WERI-Rb-1 (cell line): ENCODE measurements at regions not wholly inside any gene's neighbourhood (a gene's known extent, or its start where the extent isn't known, plus 50 kb on each side); places are given as distances from the start of the nearest gene placed in this dataset.
"Not testable (repeated sequence)": the region's sequence is repeated elsewhere in the genome, so short reads cannot be mapped to it uniquely, and the experiment has no call there.

Experiments
- DNase-seq: peaks from one replicate; pipeline ENCODE4 v3.0.0-alpha.2; 2020
- H3K27ac ChIP-seq: fragments of 250-450 bp; sonication (Bioruptor Pico); 2 replicates; pipeline ENCODE4 v1.5.1; 2020; ENCODE audit warnings: mild to moderate bottlenecking, moderate library complexity
- H3K27me3 ChIP-seq: fragments of 250-450 bp; sonication (Bioruptor Pico); 2 replicates; pipeline ENCODE4 v1.5.1; 2021; ENCODE audit warnings: mild to moderate bottlenecking, low read depth, moderate library complexity; ENCODE audit not compliant: insufficient read depth, severe bottlenecking
- H3K36me3 ChIP-seq: fragments of 250-450 bp; sonication (Bioruptor Pico); 2 replicates; pipeline ENCODE4 v1.5.1; 2020; ENCODE audit warnings: mild to moderate bottlenecking, moderate library complexity
- H3K4me3 ChIP-seq: 2 replicates; pipeline ENCODE4 v1.5.1; 2011; ENCODE audit warnings: low read depth, mild to moderate bottlenecking, control low read depth, low read length
- H3K9me3 ChIP-seq: fragments of 250-450 bp; sonication (Bioruptor Pico); 2 replicates; pipeline ENCODE4 v1.5.1; 2021; ENCODE audit warnings: mild to moderate bottlenecking, moderate library complexity; ENCODE audit not compliant: severe bottlenecking
- CTCF ChIP-seq: IDR thresholded peaks from 2 replicates; pipeline ENCODE4 v1.5.1; 2011; ENCODE audit warnings: low read depth, mild to moderate bottlenecking, control low read depth, inconsistent platforms, low read length

- TF ChIP-seq CTCF: no peak
- H3K27ac ChIP-seq: no peak overlapping the region
- no peaks in the 10 kb centered on the region for H3K27me3 ChIP-seq
- H3K9me3 ChIP-seq: no peaks in the 10 kb centered on the region
- H3K4me3 ChIP-seq: no peak overlapping the region
- H3K36me3 ChIP-seq: no peaks in the 10 kb centered on the region
- no peak for DNase-seq
Measured at GRCh38 chr9:82865524-82865923, 197.4 kb downstream of the RASEF start.

- Histone ChIP-seq H3K27me3 (no peaks in the 10 kb centered on the region), H3K4me3 (no peak overlapping the region), H3K27ac (no peak overlapping the region), H3K9me3 (no peaks in the 10 kb centered on the region), H3K36me3 (no peaks in the 10 kb centered on the region)
- TF ChIP-seq CTCF: no peak
- DNase-seq: no peak
Measured at GRCh38 chr9:82880336-82881050, 182.4 kb downstream of the RASEF start.

GRCh38 chr9:82882138-82882537 lies 180.8 kb downstream of the RASEF start:
- DNase-seq: no peak
- Histone ChIP-seq H3K27ac (no peak overlapping the region), H3K36me3 (no peaks in the 10 kb centered on the region), H3K4me3 (no peak overlapping the region), H3K9me3 (no peaks in the 10 kb centered on the region), H3K27me3 (no peaks in the 10 kb centered on the region)
- no peak for TF ChIP-seq CTCF

GRCh38 chr9:82882748-82883147 lies 180.2 kb downstream of the RASEF start:
- Histone ChIP-seq H3K4me3 (no peak overlapping the region), H3K27ac (no peak overlapping the region), H3K36me3 (no peaks in the 10 kb centered on the region), H3K27me3 (no peaks in the 10 kb centered on the region), H3K9me3 (no peaks in the 10 kb centered on the region)
- DNase-seq: no peak
- no peak for TF ChIP-seq CTCF

GRCh38 chr9:82883436-82883835 lies 179.5 kb downstream of the RASEF start:
- no peak for TF ChIP-seq CTCF
- H3K36me3 ChIP-seq: no peaks in the 10 kb centered on the region
- no peak overlapping the region for H3K4me3 ChIP-seq
- H3K27ac ChIP-seq: no peak overlapping the region
- no peak for DNase-seq
- H3K27me3 ChIP-seq: no peaks in the 10 kb centered on the region
- H3K9me3 ChIP-seq: no peaks in the 10 kb centered on the region

- H3K36me3 ChIP-seq, H3K9me3 ChIP-seq, H3K27me3 ChIP-seq, H3K4me3 ChIP-seq, H3K27ac ChIP-seq, DNase-seq: not testable (repeated sequence)
Measured at GRCh38 chr9:82883974-82884373, 179.0 kb downstream of the RASEF start.
